Hematopoietic multipotent progenitor cell treated with erythropoietin and hydrocortisone succinate and interleukin-3 and kit ligand, for 4 days (in vitro differentiated cells): ENCODE measurements at regions not wholly inside any gene's neighbourhood (a gene's known extent, or its start where the extent isn't known, plus 50 kb on each side); places are given as distances from the start of the nearest gene placed in this dataset.
A peak's percentile ranks its signal among the peaks of the same experiment; 100 is the strongest.
"Not testable (repeated sequence)": the region's sequence is repeated elsewhere in the genome, so short reads cannot be mapped to it uniquely, and the experiment has no call there.

Source experiments
- DNase-seq: peaks from one replicate; pipeline ENCODE4 v3.0.0-alpha.2; 2015

- DNase-seq, result peak; percentile 3
Observed at GRCh38 chr11:97909614-97910399, 1110.9 kb upstream of the CNTN5 start.

DNA sequence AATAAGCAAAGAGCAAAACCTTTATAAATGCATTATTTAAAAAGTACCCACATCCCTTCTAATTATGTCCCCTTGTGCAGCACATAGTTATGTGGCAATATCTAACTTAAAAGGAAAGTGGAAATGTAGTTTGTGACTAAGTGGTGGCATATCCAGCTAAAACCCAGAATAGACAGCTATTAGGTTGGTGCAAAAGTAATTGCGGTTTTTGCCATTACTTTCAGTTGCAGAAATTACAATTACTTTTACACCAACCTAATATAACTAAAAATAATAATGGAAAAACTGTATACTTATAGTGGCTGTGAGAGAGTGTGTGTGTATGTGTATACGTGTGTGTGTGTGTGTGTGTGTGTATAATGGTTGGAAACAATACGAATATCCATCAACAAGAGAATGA lies 1108.1 kb upstream of the CNTN5 start:
- DNase-seq, result no peak

GRCh38 chr11:97922933-97923332 lies 1097.8 kb upstream of the CNTN5 start:
- DNase-seq, result not testable (repeated sequence)

- no peak for DNase-seq
Observed at GRCh38 chr11:97934572-97935208, 1086.1 kb upstream of the CNTN5 start.

- DNase-seq, result no peak
Observed at GRCh38 chr11:97937501-97937900, 1083.2 kb upstream of the CNTN5 start.

DNA sequence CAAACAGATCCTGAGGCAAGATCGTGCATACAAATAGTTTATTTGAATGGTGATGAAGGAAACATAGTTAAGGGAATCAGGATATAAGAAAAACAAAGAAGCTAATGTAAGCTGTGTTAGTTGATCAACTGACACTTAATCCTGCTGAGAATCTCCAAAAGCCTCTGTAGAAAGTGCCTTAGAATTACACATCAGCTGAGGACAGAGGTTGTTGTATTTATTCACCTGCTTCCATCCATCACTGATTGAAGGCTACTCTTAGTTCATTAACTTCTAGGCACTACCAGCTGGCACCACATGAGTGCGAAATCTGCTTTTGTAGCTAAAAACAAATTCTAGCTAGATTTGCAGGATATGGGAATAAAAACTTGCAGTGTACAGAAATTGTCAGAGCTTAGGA lies 1082.0 kb upstream of the CNTN5 start:
- DNase-seq, result no peak

GRCh38 chr11:97943493-97943892 lies 1077.3 kb upstream of the CNTN5 start:
- DNase-seq, result no peak

DNA sequence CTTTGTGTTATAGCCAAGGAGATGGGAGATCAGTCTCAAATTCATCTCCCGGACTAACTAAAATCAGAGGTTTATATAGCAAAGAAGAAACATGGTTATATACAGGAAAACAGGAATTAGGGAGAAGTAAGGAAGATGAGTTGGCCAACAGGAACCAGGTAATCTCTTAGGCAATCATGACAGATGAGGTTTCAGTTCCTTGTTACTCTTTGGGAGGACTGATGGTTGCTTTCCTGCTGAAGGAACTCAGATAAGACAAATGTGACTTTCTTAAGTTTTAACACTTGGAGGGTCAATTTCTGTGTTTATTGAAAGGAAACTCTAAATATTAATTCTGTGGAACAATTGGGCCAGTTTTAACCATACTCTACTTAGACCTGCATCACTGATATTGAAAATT lies 1072.0 kb upstream of the CNTN5 start:
- DNase-seq, result no peak

DNA sequence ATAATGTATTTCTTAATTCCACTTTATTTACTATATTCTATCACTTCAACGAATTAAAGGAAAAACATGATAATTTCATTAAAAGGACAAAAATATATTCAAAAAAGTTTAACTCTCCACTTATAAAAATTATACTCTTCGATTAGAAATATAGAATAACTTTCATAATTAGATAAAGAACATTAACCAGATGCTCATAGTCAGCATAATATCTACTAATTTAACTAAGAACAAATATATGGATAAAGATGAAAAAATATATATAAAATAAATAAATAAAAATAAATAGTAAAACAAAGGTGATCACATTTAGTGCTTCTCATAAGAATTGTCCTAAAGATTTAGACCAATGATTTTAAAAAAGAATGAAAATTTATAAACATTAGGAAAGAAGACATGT lies 1065.2 kb upstream of the CNTN5 start:
- no peak for DNase-seq

GRCh38 chr11:97956904-97957303 lies 1063.8 kb upstream of the CNTN5 start:
- DNase-seq, result no peak

GRCh38 chr11:97961431-97961830 lies 1059.3 kb upstream of the CNTN5 start:
- DNase-seq, result no peak

DNA sequence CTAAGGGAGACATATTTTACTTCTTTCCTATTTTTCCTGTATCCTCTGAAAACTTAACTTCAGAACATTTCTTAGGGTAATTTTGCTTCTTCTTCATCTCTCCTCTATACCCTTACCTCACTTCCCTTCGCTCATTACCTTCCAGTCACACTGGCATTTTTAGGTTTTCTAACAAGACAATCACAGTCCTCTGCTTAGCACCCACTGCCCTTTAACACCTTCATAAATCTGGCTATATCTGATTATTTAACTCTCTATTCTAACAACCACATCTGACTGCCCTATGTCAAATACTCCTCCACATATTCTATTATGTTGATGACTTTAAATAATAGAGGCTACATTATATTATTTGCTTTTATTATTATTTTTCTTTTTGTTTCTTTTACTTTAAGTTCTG lies 1058.0 kb upstream of the CNTN5 start:
- DNase-seq, result no peak

DNA sequence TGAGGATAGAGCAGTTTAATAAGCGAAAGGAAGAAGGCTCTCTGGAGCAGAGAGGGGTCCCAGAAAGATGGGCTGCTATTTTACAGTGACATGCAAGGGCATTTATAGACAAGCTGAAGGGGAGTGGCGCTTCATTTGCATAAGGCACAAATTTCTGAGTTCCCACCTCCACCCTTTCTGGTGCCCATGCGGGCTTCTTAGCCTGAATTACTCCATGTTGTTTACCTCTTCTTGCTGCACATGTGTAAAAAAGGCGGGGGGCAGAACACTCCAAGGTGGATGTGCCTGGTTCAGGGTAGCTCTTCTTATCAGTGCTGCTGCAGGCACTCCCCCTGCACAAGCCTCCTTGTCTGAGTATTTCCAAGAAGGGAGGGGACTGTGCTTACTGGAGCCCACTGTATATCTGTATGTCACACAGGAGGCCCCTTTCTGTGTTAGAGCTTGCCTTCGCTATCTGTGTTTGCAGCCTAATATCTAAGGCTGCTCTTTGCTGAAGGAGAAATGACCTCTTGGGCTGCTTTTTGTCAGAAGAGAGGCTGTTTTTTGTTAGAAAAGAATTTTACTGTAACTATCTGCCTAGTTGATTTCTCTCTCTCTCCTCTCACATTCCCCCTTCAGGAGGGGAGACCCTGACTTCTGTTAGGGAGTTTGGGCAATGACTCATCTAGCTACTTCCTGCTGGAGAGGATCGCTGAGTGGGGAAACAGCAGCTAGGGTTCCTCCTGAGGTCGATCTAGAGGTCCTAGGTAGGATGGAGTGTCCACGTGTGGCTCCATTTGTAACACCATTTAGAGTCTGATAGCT lies 1057.0 kb upstream of the CNTN5 start:
- peak; percentile 92 for DNase-seq

- peak; percentile 74 for DNase-seq
Observed at GRCh38 chr11:97964332-97965004, 1056.3 kb upstream of the CNTN5 start.

DNA sequence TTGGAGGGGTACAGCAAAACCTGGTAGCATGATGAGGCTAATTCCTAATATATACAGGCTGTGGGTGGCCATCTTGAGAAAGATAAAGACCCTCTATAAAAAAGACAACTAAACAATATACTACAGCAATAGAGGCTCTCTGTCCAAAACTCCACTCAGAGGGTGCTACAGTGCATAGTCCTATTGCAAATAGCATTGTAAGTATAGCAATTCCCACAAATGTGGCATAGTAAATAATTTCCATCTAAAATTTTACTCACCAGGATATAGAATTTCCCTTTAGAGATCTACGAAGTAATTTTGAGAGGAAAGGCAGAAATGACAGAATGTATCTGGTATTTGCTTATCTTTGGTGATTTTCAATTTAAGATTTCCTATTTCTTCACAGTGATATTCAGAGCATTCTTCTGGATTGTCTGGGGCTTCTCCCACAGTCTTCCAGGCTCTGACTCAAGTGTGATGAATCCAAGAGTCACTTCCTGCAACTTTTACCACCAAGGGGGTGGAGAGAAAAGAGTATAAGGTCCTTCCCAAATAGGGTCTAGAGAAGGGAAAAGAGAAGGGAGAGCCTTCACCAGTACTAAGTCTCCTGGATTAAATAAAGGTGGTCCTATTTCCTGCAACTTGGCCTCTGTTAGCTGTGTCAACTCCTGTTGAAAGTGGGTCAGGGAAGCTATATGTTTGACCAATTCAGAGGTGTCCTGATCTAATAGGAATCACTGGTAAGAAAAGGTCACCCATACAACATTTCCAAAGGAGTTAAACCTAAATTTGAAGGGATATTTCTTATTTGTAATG lies 1054.7 kb upstream of the CNTN5 start:
- DNase-seq, result no peak

GRCh38 chr11:97966901-97967300 lies 1053.8 kb upstream of the CNTN5 start:
- DNase-seq, result no peak

DNA sequence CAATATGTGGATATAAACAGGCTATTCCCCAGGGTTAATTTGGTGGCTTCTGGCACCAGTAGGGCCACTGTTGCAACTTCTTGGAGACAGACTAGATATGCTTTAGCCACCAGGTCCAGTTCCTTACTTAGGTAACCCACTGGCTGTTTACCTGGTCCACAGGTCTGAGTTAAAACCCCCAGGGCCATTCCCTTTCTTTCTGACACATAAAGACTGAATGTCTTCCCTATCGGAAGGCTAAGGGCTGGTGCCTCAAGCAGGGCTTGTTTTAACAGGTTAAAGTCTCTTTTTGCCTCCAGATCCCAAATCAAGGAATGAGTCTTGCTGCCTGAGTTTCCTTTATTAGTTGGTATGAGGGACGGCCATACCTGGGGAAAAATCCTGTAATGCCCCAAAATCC lies 1052.7 kb upstream of the CNTN5 start:
- DNase-seq, result no peak

GRCh38 chr11:97972731-97973130 lies 1048.0 kb upstream of the CNTN5 start:
- DNase-seq, result no peak

DNA sequence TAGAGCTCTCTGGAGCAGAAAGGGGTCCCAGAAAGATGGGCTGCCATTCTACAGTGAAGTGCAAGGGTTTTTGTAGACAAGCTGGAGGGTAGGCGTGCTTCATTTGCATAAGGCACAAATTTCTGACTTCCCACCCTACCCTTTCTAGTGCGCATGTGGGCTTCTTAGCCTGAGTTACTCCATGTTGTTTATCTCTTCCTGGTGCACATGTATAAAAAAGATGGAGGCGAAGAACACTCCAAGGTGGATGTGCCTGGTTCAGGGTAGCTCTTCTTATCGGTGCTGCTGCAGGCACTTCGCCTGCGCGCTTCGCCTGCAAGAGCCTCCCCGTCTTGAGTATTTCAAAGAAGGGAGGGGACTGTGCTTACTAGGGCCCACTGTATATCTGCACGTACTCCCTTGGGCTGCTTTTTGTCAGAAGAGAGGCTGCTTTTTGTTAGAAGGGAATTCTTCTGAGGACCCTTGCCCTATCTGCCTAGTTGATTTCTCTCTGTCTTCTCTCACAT lies 1047.3 kb upstream of the CNTN5 start:
- DNase-seq, result no peak

DNA sequence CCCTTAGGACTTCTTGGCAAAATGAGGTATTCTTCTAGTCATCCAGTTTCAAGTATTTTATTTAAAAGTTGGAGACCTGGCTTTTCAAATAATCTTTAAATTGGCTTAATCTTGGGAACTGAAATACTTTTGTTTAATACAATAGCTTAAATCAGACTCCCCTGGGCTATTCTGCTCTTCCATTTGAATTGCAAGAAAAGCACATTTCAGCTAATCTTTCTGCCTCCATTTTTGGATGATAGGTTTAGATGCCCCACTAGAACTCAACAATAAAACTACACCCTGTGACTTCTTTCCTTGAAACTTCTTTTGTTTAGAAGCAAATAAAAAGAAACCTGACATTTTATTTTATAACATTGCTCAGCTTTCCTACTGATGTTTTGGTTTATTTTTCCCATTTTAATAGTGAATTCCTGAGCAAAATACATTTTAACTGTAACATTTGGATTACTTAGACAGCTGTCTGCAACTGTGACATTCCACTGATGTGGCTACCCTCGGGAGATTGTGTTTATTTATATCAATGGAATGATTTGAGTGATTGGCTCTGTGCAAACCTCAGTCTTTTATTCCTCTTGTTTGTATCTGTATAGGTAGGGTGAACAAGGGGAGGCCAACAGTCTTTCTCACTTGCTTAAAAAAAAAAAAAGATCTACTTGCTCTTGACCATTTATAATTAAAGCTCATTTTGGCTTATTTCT lies 1045.8 kb upstream of the CNTN5 start:
- no peak for DNase-seq

GRCh38 chr11:97977726-97978125 lies 1043.0 kb upstream of the CNTN5 start:
- DNase-seq, result no peak

GRCh38 chr11:97979741-97980140 lies 1041.0 kb upstream of the CNTN5 start:
- no peak for DNase-seq
